H1 (cell line): ENCODE measurements at regions not wholly inside any gene's neighbourhood (a gene's known extent, or its start where the extent isn't known, plus 50 kb on each side); places are given as distances from the start of the nearest gene placed in this dataset.

Experiments used
- CBX8 ChIP-seq: fragments of 300-800, 300-1000 bp; sonication (generic); IDR thresholded peaks from 2 replicates; pipeline ENCODE4 v1.7.1; 2016; ENCODE audit warnings: low read depth, low read length, borderline replicate concordance
- CEBPB ChIP-seq: IDR thresholded peaks from 2 replicates; pipeline ENCODE4 v1.6.1; 2012; ENCODE audit warnings: low read depth, low read length
- KDM5A ChIP-seq: fragments of 200-600 bp; IDR thresholded peaks from 2 replicates; pipeline ENCODE4 v1.7.1; 2012; ENCODE audit warnings: mild to moderate bottlenecking, low read length, inconsistent platforms, mixed read lengths

DNA sequence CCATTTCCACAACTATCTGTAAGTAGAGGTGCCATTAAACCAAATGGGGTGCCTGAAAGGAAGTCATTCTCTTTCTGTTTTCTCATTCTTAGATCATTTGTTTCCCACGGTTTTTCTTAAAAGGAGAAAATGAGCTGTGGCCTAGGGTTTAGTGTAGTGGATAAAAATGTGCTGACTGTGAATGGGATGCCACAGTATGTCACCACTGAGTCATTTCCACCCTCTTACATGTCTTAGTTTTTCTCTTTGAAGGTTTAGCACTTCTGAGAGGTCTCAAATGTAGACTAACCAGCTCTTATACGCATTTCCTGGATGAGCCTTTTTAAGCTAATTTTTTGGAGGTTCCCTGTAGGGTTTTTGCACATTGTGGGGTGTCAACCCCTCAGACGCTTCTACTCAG, 244.5 kb upstream of the SPANXN1 start (continued):
- no peak for TF ChIP-seq CBX8
- TF ChIP-seq KDM5A: no peak
- no peak for TF ChIP-seq CEBPB
- TF ChIP-seq, all 59 proteins: peak for 0
